ENCODE measurements at regions not wholly inside any gene's neighbourhood (a gene's known extent, or its start where the extent isn't known, plus 50 kb on each side); places are given as distances from the start of the nearest gene placed in this dataset.
"Not testable (repeated sequence)": the region's sequence is repeated elsewhere in the genome, so short reads cannot be mapped to it uniquely, and the experiment has no call there.

- no peak for DNase-seq (ENCODE audit: low read depth)
These were observed 128.1 kb upstream of the PTPRZ1 start for GRCh38 chr7:121744877-121745276.

- no peak for DNase-seq (ENCODE audit: low read depth)
These were observed 128.6 kb upstream of the PTPRZ1 start for GRCh38 chr7:121744319-121744718.

- DNase-seq (ENCODE audit: low read depth), result no peak
These were observed 131.1 kb upstream of the PTPRZ1 start for GRCh38 chr7:121741896-121742295.

- no peak for DNase-seq (ENCODE audit: low read depth)
These were observed 133.5 kb upstream of the PTPRZ1 start for GRCh38 chr7:121739465-121739864.

GRCh38 chr7:121730869-121731268, 142.1 kb upstream of the PTPRZ1 start:
- no peak for DNase-seq (ENCODE audit: low read depth)

GRCh38 chr7:121714559-121715303, 158.2 kb upstream of the PTPRZ1 start:
- no peak for DNase-seq (ENCODE audit: low read depth)

GRCh38 chr7:121712961-121713360, 160.0 kb upstream of the PTPRZ1 start:
- DNase-seq (ENCODE audit: low read depth), result not testable (repeated sequence)

GRCh38 chr7:121697731-121698316, 175.1 kb upstream of the PTPRZ1 start:
- no peak for DNase-seq (ENCODE audit: low read depth)

GRCh38 chr7:121696954-121697353, 176.0 kb upstream of the PTPRZ1 start:
- no peak for DNase-seq (ENCODE audit: low read depth)

- DNase-seq (ENCODE audit: low read depth), result no peak
These were observed 183.2 kb upstream of the PTPRZ1 start for GRCh38 chr7:121689749-121690148.

GRCh38 chr7:121681700-121682099, 191.3 kb upstream of the PTPRZ1 start:
- DNase-seq (ENCODE audit: low read depth), result no peak

- DNase-seq (ENCODE audit: low read depth), result no peak
These were observed 196.8 kb upstream of the PTPRZ1 start for GRCh38 chr7:121676168-121676567.

- DNase-seq (ENCODE audit: low read depth), result not testable (repeated sequence)
These were observed 198.5 kb upstream of the PTPRZ1 start for GRCh38 chr7:121674455-121674854.

- DNase-seq (ENCODE audit: low read depth), result no peak
These were observed 203.8 kb upstream of the PTPRZ1 start for GRCh38 chr7:121669144-121669543.

- no peak for DNase-seq (ENCODE audit: low read depth)
These were observed 206.7 kb upstream of the PTPRZ1 start for GRCh38 chr7:121666306-121666705.

GRCh38 chr7:121643320-121643719, 229.6 kb upstream of the PTPRZ1 start:
- DNase-seq (ENCODE audit: low read depth), result no peak

GRCh38 chr7:121639705-121640104, 233.3 kb upstream of the PTPRZ1 start:
- no peak for DNase-seq (ENCODE audit: low read depth)

- DNase-seq (ENCODE audit: low read depth), result no peak
These were observed 234.7 kb upstream of the PTPRZ1 start for GRCh38 chr7:121638286-121638685.

GRCh38 chr7:121634356-121634755, 238.2 kb upstream of the FAM3C start:
- no peak for DNase-seq (ENCODE audit: low read depth)

- no peak for DNase-seq (ENCODE audit: low read depth)
These were observed 237.1 kb upstream of the FAM3C start for GRCh38 chr7:121633186-121633585.

- DNase-seq (ENCODE audit: low read depth), result no peak
These were observed 228.8 kb upstream of the FAM3C start for GRCh38 chr7:121624958-121625357.

GRCh38 chr7:121623130-121623872, 227.2 kb upstream of the FAM3C start:
- no peak for DNase-seq (ENCODE audit: low read depth)

GRCh38 chr7:121621937-121622336, 225.8 kb upstream of the FAM3C start:
- DNase-seq (ENCODE audit: low read depth), result no peak

All from fibroblast of the conjunctiva (primary cell).